ENCODE measurements at regions not wholly inside any gene's neighbourhood (a gene's known extent, or its start where the extent isn't known, plus 50 kb on each side); places are given as distances from the start of the nearest gene placed in this dataset.

- no peak overlapping the region for H3K27ac ChIP-seq (ENCODE audit: low read depth, low read length)
- BruUV-seq (replicated peaks): no TSS peak
- H3K4me3 ChIP-seq (replicated peaks in 1 of 2; ENCODE audit: low read depth in 1 of 2, low read length in 2 of 2): no peak overlapping the region
- no peaks in the 10 kb centered on the region for H3K9me2 ChIP-seq (ENCODE audit: insufficient read depth)
- H2AFZ ChIP-seq (ENCODE audit: low read depth, low read length, poor library complexity, severe bottlenecking): no peak overlapping the region
- H3K27me3 ChIP-seq (ENCODE audit: insufficient read depth, low read length): no peaks in the 10 kb centered on the region
- no peaks in the 10 kb centered on the region for H3K79me2 ChIP-seq (ENCODE audit: insufficient read depth, low read length)
- ChIA-PET POLR2A (no interaction called here), RAD21 (ENCODE audit: low non-redundant PET in 1 of 2, low total read pairs in 2 of 2, uncharacterized antibody in 2 of 2, unreplicated experiment in 2 of 2) (no interaction called here), CTCF (no interaction called here)
- H3K9ac ChIP-seq (ENCODE audit: low read length): no peak overlapping the region
- 0 out of 4 replicates have a peak, but pooled peaks cover 0 to 3% of the 10 kb centered on the region in 2 experiments for H3K9me3 ChIP-seq (ENCODE audit: control insufficient read depth in 1 of 2, insufficient read depth in 1 of 2, low read depth in 1 of 2, low read length in 2 of 2)
- H4K20me1 ChIP-seq (ENCODE audit: insufficient read depth): no peaks in the 10 kb centered on the region
- H3K36me3 ChIP-seq (ENCODE audit: control insufficient read depth in 1 of 2, insufficient read depth in 2 of 2, low read length in 2 of 2): no peaks in the 10 kb centered on the region
- no peak overlapping the region for H3K4me2 ChIP-seq (ENCODE audit: low read length)
- TF ChIP-seq CTCF (IDR thresholded peaks at IDR 0.05 in 2 of 3, conservative IDR thresholded peaks at IDR 0.05 in 1 of 3; ENCODE audit: borderline replicate concordance in 1 of 3, insufficient read depth in 1 of 3, low read depth in 2 of 3, low read length in 2 of 3) (no peak), EZH2phosphoT487 (IDR thresholded peaks at IDR 0.05; ENCODE audit: borderline replicate concordance) (no peak), SIN3A (IDR thresholded peaks at IDR 0.05; ENCODE audit: low read depth) (no peak), FOSL1 (IDR thresholded peaks at IDR 0.05; ENCODE audit: low read depth) (no peak), EZH2 (IDR thresholded peaks at IDR 0.05) (no peak), TCF7L2 (IDR thresholded peaks at IDR 0.05; ENCODE audit: borderline replicate concordance, extremely low read depth, insufficient read depth, insufficient read length) (no peak), POLR2AphosphoS5 (IDR thresholded peaks at IDR 0.05; ENCODE audit: low read depth, low read length) (no peak), ZNF274 (IDR thresholded peaks at IDR 0.05; ENCODE audit: low read depth, low read length) (no peak), POLR2A (IDR thresholded peaks at IDR 0.05; ENCODE audit: borderline replicate concordance, extremely low read depth, insufficient read depth, insufficient read length) (no peak), ZBTB33 (IDR thresholded peaks at IDR 0.05; ENCODE audit: extremely low read depth, insufficient replicate concordance, low read length) (no peak), ELF1 (IDR thresholded peaks at IDR 0.05; ENCODE audit: borderline replicate concordance, low read depth) (no peak), ZFX (IDR thresholded peaks at IDR 0.05) (no peak), JUND (IDR thresholded peaks at IDR 0.05) (no peak)
- TF ChIP-seq, protein P1, sequence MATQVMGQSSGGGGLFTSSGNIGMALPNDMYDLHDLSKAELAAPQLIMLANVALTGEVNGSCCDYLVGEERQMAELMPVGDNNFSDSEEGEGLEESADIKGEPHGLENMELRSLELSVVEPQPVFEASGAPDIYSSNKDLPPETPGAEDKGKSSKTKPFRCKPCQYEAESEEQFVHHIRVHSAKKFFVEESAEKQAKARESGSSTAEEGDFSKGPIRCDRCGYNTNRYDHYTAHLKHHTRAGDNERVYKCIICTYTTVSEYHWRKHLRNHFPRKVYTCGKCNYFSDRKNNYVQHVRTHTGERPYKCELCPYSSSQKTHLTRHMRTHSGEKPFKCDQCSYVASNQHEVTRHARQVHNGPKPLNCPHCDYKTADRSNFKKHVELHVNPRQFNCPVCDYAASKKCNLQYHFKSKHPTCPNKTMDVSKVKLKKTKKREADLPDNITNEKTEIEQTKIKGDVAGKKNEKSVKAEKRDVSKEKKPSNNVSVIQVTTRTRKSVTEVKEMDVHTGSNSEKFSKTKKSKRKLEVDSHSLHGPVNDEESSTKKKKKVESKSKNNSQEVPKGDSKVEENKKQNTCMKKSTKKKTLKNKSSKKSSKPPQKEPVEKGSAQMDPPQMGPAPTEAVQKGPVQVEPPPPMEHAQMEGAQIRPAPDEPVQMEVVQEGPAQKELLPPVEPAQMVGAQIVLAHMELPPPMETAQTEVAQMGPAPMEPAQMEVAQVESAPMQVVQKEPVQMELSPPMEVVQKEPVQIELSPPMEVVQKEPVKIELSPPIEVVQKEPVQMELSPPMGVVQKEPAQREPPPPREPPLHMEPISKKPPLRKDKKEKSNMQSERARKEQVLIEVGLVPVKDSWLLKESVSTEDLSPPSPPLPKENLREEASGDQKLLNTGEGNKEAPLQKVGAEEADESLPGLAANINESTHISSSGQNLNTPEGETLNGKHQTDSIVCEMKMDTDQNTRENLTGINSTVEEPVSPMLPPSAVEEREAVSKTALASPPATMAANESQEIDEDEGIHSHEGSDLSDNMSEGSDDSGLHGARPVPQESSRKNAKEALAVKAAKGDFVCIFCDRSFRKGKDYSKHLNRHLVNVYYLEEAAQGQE (IDR thresholded peaks at IDR 0.05; ENCODE audit: low read depth): no peak
- TF ChIP-seq, protein P2, sequence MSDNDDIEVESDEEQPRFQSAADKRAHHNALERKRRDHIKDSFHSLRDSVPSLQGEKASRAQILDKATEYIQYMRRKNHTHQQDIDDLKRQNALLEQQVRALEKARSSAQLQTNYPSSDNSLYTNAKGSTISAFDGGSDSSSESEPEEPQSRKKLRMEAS (IDR thresholded peaks at IDR 0.05): no peak
- no peaks in the 10 kb centered on the region for H3K4me1 ChIP-seq (ENCODE audit: control insufficient read depth in 1 of 2, insufficient read depth in 2 of 2, low read length in 2 of 2)
- DNase-seq (ENCODE audit: low read depth, low spot score): no peak
- no peak for ATAC-seq
- intact Hi-C loops (cut with micrococcal nuclease): no loop called here
Observed at GRCh38 chr2:111643759-111644158, 240.2 kb downstream of the ANAPC1 start.

All from HCT116 (cell line).